Activated CD4-positive, alpha-beta T cell treated with anti-CD3 and anti-CD28 coated beads for 36 hours (primary cell): ENCODE measurements at regions not wholly inside any gene's neighbourhood (a gene's known extent, or its start where the extent isn't known, plus 50 kb on each side); places are given as distances from the start of the nearest gene placed in this dataset.
"Not testable (repeated sequence)": the region's sequence is repeated elsewhere in the genome, so short reads cannot be mapped to it uniquely, and the experiment has no call there.

Source experiments
- ATAC-seq: fragments of 200-7000 bp; cut with Tn5 transposase; one replicate; pipeline ENCODE4 v1.10.0; 2021; ENCODE audit warnings: mild to moderate bottlenecking, moderate library complexity
- CTCF ChIA-PET: fragments of 350-600 bp; sonication (Branson Sonifier 250); formaldehyde crosslinking; loops from one replicate; lab custom pipeline; 2021; ENCODE audit warnings: antibody characterized with exemption; lab: Charles Lee
- POLR2A ChIA-PET: fragments of 350-600 bp; sonication (Branson Sonifier 250); formaldehyde crosslinking; loops from one replicate; lab custom pipeline; 2021; ENCODE audit warnings: antibody characterized with exemption, inconsistent platforms; lab: Charles Lee
- DNase-seq: peaks from one replicate; pipeline ENCODE4 v3.0.0-alpha.2; 2020
- H3K27ac Mint-ChIP-seq: one replicate; pipeline ENCODE4 v1.8.0; 2021; ENCODE audit warnings: mixed read lengths
- H3K27me3 Mint-ChIP-seq: one replicate; pipeline ENCODE4 v1.8.0; 2021; ENCODE audit warnings: mixed read lengths
- H3K36me3 Mint-ChIP-seq: one replicate; pipeline ENCODE4 v1.8.0; 2021; ENCODE audit warnings: low read depth, mixed read lengths
- H3K4me1 Mint-ChIP-seq: one replicate; pipeline ENCODE4 v1.8.0; 2021; ENCODE audit warnings: mixed read lengths
- H3K4me3 Mint-ChIP-seq: one replicate; pipeline ENCODE4 v1.8.0; 2021; ENCODE audit warnings: mild to moderate bottlenecking, moderate library complexity, mixed read lengths
- H3K9me3 Mint-ChIP-seq: one replicate; pipeline ENCODE4 v1.8.0; 2021; ENCODE audit warnings: low read depth, mixed read lengths
- intact Hi-C, 2 experiments: fragments of 100-400 bp; cut with DNase I in 1 of 2; cut with micrococcal nuclease in 1 of 2; formaldehyde crosslinking; loops; one replicate each; pipeline versions ENCODE4 v1.14.2 to v1.15.1; 2022 to 2024; cut with DNase I, micrococcal nuclease

DNA sequence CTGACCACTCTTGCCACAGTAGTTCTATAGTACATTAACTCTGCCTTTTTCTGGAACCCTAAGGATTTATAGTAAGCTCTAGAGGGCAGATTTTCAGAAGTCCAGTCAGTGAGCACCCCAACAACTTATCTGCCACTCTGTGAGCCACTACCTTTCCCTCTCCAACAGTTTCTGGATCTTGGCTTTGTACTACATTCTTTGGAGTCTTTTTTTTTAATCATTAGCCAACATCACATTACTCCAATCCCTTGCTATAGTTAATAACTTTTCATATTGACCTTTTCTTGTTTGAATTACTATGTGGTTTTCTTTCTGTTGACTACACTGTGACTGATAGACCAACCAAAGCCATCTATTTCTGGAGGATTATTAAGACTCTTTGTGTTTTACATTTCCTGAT lies 1596.7 kb upstream of the PRMT6 start:
- H3K9me3 Mint-ChIP-seq = peaks cover 10% of the 10 kb centered on the region
- no peaks in the 10 kb centered on the region for H3K4me1 Mint-ChIP-seq
- no peaks in the 10 kb centered on the region for H3K27me3 Mint-ChIP-seq
- CTCF ChIA-PET = no interaction called here
- no peaks in the 10 kb centered on the region for H3K36me3 Mint-ChIP-seq
- H3K27ac Mint-ChIP-seq = no peak overlapping the region
- no peak for ATAC-seq
- no peak overlapping the region for H3K4me3 Mint-ChIP-seq
- intact Hi-C loops = no loop called here
- no peak for DNase-seq
- POLR2A ChIA-PET = no interaction called here

DNA sequence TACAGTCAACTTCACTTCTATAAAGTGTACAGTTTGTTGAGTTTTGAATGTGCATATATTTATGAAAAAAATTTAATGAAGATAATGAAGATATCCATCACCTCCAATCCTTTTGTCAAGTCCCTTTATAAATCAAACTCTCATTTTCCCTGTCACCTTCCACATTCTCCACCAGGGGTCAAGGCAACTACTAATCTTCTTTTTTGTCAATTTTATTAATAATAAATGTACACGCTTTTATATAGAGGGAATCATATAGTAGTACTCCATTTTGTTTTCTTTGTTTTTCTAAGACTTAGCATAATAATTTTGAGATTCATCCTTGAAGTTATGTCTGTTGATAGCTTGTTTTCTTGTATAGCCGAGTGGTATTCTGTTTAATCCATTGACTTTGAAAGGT lies 1594.2 kb upstream of the PRMT6 start:
- POLR2A ChIA-PET = no interaction called here
- intact Hi-C loops = no loop called here
- no peaks in the 10 kb centered on the region for H3K36me3 Mint-ChIP-seq
- ATAC-seq = no peak
- H3K4me1 Mint-ChIP-seq = no peaks in the 10 kb centered on the region
- H3K4me3 Mint-ChIP-seq = no peak overlapping the region
- no peak overlapping the region for H3K27ac Mint-ChIP-seq
- peaks cover 15% of the 10 kb centered on the region for H3K9me3 Mint-ChIP-seq
- no peaks in the 10 kb centered on the region for H3K27me3 Mint-ChIP-seq
- CTCF ChIA-PET = no interaction called here
- DNase-seq = no peak

DNA sequence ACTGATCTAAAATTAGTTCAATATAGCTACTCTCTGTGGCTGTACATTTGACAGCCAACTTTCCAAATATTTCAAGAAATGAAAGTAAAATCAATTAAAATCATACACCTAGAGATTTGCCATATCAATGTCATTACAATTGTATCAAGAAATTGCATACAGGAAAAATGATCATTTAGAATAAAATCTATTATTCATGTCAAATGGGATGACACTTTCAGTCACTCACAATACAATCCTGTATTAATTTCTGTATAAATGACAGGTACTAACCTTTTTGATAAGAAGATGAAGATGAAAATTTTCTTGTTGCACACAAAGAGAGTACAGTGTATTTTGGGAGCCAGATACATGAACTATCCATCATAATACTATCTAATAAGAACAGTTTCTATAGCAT lies 1588.9 kb upstream of the PRMT6 start:
- Mint-ChIP-seq H3K27ac (no peak overlapping the region), H3K27me3 (no peaks in the 10 kb centered on the region), H3K36me3 (no peaks in the 10 kb centered on the region), H3K4me3 (no peak overlapping the region), H3K9me3 (peaks cover 14% of the 10 kb centered on the region), H3K4me1 (no peaks in the 10 kb centered on the region)
- ChIA-PET POLR2A (no interaction called here), CTCF (no interaction called here)
- DNase-seq (no peak), ATAC-seq (no peak)
- intact Hi-C loops = loop anchor here in 1 of 2 experiments (2.0 kb wide), 1 partner anchor 15 kb away; no protein-coding TSS in a partner anchor

DNA sequence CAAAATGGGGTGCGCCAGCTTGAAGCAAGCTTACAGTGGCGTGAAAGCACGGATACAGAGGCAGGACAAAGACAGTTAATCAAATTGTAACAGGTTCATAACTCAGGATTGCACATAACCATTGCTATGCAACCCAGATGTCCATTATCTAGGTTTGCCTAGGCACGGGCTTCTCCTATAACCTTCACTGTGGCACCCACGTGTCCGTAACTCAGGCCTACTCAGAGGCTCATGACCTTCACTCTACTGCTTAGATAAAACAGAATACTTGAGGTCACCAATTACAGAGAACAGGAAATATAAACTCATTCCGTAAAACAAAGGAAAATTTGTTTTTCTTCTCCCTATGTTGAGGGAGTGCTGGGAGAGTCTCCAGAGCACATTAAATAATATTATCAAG lies 1585.9 kb upstream of the PRMT6 start:
- H3K36me3 Mint-ChIP-seq, POLR2A ChIA-PET, H3K4me3 Mint-ChIP-seq, H3K27ac Mint-ChIP-seq, CTCF ChIA-PET, H3K27me3 Mint-ChIP-seq, ATAC-seq, H3K4me1 Mint-ChIP-seq, DNase-seq, intact Hi-C loops: not testable (repeated sequence)
- peaks cover 11% of the 10 kb centered on the region for H3K9me3 Mint-ChIP-seq

DNA sequence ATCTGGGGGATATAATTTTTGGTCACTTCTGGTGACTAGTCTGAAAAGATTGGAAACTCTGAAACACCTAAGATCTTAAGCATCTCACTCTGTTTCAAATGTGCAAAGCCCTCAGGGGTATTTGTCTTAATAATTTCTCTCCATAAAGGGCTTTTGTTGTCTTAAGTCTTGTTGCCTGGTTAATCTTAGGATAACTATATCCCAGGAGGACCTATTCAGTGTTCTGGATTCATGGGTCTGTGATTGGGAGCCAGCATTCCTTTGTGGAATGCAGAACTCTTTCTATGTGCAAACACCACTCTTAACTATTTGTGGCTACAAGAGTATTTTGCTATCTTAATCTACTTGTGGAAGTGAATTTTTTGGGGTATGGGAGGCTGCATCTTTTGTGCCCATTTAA lies 1573.0 kb upstream of the PRMT6 start:
- no peak for DNase-seq
- no peak for ATAC-seq
- Mint-ChIP-seq H3K4me3 (no peak overlapping the region), H3K36me3 (no peaks in the 10 kb centered on the region), H3K27ac (no peak overlapping the region), H3K4me1 (no peaks in the 10 kb centered on the region), H3K27me3 (no peaks in the 10 kb centered on the region), H3K9me3 (peaks cover 13% of the 10 kb centered on the region)
- POLR2A ChIA-PET = no interaction called here
- CTCF ChIA-PET = no interaction called here
- intact Hi-C loops = loop anchor here in 1 of 2 experiments (1.0 to 2.0 kb wide), 2 partner anchors 11 to 17 kb away; no protein-coding TSS in a partner anchor

DNA sequence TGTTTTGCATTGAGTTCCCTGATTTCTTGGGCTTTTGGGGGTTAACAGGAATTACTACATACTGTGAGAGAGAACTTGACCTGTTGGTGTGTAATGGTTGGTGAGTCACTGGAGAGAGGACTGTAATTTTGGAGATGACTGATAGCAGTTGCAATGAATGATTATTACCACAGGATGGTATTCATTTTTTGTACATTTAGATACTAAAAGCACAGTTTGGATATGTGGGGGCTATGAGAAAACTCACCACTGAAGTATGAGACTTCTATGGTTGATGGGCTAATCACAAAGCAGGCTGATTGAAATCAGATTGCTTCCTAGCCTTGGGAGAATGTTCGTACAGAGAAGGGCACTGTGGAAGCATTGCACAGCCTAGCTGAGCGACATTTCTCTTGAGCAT lies 1571.3 kb upstream of the PRMT6 start:
- Mint-ChIP-seq H3K27me3 (no peaks in the 10 kb centered on the region), H3K4me3 (no peak overlapping the region), H3K36me3 (no peaks in the 10 kb centered on the region), H3K4me1 (no peaks in the 10 kb centered on the region), H3K9me3 (peaks cover 18% of the 10 kb centered on the region), H3K27ac (no peak overlapping the region)
- CTCF ChIA-PET = no interaction called here
- POLR2A ChIA-PET = no interaction called here
- intact Hi-C loops = no loop called here
- DNase-seq = no peak
- ATAC-seq = no peak

DNA sequence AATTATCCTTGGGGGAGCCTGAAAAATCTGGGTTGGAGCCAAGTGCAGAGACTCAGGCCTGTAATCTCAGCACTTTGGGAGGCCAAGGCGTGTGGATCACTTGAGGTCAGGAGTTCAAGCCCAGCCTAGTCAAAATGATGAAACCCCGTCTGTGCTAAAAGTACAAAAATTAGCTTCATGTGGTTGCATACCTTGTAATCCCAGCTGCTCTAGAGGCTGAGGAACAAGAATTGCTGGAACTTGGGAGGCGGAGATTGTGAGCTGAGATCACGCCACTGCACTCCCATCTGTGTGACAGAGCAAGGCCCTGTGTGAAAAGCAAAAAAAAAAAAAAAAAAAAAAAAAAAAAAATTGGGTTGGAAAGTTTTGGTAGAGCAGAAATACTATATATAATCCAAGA lies 1563.6 kb upstream of the PRMT6 start:
- intact Hi-C loops = no loop called here
- DNase-seq = no peak
- CTCF ChIA-PET = no interaction called here

DNA sequence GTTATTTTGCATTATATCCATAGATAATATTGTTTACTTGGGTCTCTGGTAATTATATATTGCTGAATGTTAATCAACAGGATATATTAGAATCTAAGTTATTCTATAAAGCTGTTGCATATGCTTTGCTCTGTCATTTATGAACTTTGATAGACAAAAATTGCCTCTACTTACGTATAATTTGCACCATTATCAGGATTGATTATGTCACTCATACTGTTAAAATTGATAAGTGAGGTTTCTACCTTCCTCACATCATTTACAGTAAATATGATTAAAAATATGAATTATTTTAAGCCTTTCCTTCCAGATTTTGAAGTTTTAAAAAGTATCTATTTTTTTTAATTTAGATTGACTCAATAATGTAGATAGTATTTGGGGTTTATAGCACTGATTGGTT lies 1540.4 kb upstream of the PRMT6 start:
- H3K36me3 Mint-ChIP-seq = no peaks in the 10 kb centered on the region
- no peak for ATAC-seq
- intact Hi-C loops = no loop called here
- H3K4me1 Mint-ChIP-seq = no peaks in the 10 kb centered on the region
- ChIA-PET CTCF (no interaction called here), POLR2A (no interaction called here)
- H3K9me3 Mint-ChIP-seq = peaks cover 9% of the 10 kb centered on the region
- no peak overlapping the region for H3K27ac Mint-ChIP-seq
- H3K4me3 Mint-ChIP-seq = no peak overlapping the region
- no peak for DNase-seq
- no peaks in the 10 kb centered on the region for H3K27me3 Mint-ChIP-seq

More for the DNA sequence above, 1563.6 kb upstream of the PRMT6 start:
- H3K4me1 Mint-ChIP-seq = no peaks in the 10 kb centered on the region
- no peaks in the 10 kb centered on the region for H3K36me3 Mint-ChIP-seq
- ATAC-seq = no peak
- H3K4me3 Mint-ChIP-seq = no peak overlapping the region
- peaks cover 15% of the 10 kb centered on the region for H3K9me3 Mint-ChIP-seq
- H3K27ac Mint-ChIP-seq = no peak overlapping the region
- H3K27me3 Mint-ChIP-seq = no peaks in the 10 kb centered on the region
- POLR2A ChIA-PET = no interaction called here

DNA sequence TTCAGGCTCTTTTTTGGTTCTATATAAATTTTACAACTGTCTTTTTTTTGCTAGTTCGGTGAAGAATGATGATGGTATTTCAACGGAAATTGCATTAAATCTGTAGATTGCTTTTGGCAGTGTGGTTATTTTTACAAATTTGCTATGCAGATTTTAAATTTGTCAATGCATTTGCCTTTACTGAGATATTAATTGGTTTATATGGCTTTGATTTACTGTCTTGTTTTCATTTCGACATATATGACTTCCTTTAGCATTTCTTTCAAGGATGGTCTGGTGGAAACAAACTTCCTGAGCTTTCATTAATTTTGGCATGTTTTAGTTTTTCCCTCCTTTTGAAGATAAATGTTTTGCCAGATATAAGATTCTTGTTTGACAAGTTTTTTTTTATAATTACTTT lies 1522.5 kb upstream of the PRMT6 start:
- no peak overlapping the region for H3K27ac Mint-ChIP-seq
- ChIA-PET POLR2A (no interaction called here), CTCF (no interaction called here)
- no peaks in the 10 kb centered on the region for H3K4me1 Mint-ChIP-seq
- no peak overlapping the region for H3K4me3 Mint-ChIP-seq
- no peaks in the 10 kb centered on the region for H3K27me3 Mint-ChIP-seq
- intact Hi-C loops = no loop called here
- no peaks in the 10 kb centered on the region for H3K36me3 Mint-ChIP-seq
- DNase-seq (no peak), ATAC-seq (no peak)
- peaks cover 14% of the 10 kb centered on the region for H3K9me3 Mint-ChIP-seq

DNA sequence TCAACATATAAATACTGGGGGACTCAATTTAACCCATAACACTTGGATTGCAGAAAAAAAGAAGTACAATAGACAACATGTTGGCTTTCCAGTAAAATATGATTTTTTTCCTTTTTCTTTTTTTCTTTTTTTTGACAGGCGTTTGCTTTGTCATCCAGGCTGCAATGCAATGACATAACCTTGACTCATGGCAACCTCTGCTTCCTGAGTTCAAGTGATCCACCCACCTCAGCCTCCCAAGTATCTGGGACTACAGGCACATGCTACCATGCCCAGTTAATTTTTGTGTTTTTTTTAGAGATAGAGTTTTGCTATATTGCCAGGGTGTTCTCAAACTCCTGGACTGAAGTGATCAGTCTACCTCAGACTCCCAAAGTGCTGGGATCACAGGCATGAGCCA lies 1512.0 kb upstream of the PRMT6 start:
- Mint-ChIP-seq H3K27me3 (no peaks in the 10 kb centered on the region), H3K9me3 (peaks cover 6% of the 10 kb centered on the region), H3K36me3 (no peaks in the 10 kb centered on the region), H3K27ac (no peak overlapping the region), H3K4me3 (no peak overlapping the region), H3K4me1 (no peaks in the 10 kb centered on the region)
- POLR2A ChIA-PET = no interaction called here
- DNase-seq = no peak
- no peak for ATAC-seq
- CTCF ChIA-PET = no interaction called here
- intact Hi-C loops = no loop called here

DNA sequence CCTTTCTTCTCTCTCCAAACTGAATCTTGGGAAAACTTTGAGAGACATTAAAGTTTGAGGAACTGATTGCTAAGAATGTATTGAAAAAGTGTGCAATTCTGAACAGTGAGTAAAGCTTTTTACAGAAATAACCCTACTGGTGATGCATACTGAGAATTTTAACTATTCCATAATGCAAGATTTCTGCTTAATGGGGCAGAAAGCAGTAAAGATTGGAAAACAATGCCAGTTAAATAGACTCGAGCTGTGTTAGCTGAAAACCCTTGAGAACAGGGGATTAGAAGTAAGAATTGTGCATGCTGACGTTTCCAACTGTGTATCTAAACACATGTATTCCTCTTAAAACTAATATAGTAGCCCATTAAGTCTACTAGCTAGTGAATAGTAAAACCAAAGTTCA lies 1500.2 kb upstream of the PRMT6 start:
- intact Hi-C loops = no loop called here
- POLR2A ChIA-PET = no interaction called here
- Mint-ChIP-seq H3K27ac (no peak overlapping the region), H3K4me3 (no peak overlapping the region), H3K36me3 (no peaks in the 10 kb centered on the region), H3K9me3 (peaks cover 8% of the 10 kb centered on the region), H3K4me1 (no peaks in the 10 kb centered on the region), H3K27me3 (no peaks in the 10 kb centered on the region)
- DNase-seq (no peak), ATAC-seq (no peak)
- CTCF ChIA-PET = no interaction called here

DNA sequence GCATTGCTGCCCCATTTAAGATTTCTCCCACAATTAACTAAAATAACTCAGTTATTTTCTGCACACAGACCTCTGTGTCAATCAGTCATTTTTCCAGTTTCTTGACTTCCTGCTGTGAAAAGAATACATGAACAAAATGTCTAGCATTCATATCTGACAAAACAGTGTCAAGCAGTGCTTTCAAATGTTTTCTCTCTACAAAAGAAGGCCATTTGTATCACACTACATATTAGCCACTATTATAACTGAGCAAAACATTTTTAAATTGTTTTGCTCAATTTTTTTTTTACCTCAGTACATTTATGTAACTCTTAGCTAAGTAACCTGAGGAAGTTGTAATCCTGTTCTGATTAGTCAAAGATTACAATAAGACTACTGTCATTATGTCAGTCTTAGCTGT lies 1498.5 kb upstream of the PRMT6 start:
- ATAC-seq = no peak
- no peak overlapping the region for H3K4me3 Mint-ChIP-seq
- ChIA-PET CTCF (interaction anchor here (0.6 kb wide), 1 partner anchor 368 kb away, joined by 3 read pairs; no protein-coding TSS in a partner anchor), POLR2A (no interaction called here)
- H3K27me3 Mint-ChIP-seq = no peaks in the 10 kb centered on the region
- H3K36me3 Mint-ChIP-seq = no peaks in the 10 kb centered on the region
- intact Hi-C loops = no loop called here
- DNase-seq = no peak
- H3K4me1 Mint-ChIP-seq = no peaks in the 10 kb centered on the region
- peaks cover 8% of the 10 kb centered on the region for H3K9me3 Mint-ChIP-seq
- H3K27ac Mint-ChIP-seq = no peak overlapping the region

DNA sequence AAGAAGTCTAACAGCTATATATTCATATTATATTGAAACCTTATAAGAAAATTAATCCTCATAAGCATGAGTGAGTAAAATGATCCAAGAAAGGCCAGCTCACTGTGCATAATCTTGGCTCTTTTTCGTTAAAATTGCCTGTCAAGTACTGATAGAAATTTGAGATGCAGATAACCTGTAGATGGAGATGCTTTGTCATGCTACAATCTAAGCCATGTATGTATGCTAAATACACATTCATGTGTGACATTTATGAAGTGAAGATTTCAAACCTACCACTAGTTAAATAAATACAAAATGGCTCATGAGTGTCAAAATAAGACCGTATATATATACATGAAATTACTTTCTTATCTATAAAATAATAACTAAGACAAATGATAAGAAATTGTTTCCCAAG lies 1491.5 kb upstream of the PRMT6 start:
- no peak overlapping the region for H3K27ac Mint-ChIP-seq
- intact Hi-C loops = no loop called here
- no peaks in the 10 kb centered on the region for H3K4me1 Mint-ChIP-seq
- CTCF ChIA-PET = interaction anchor here (0.8 kb wide), 1 partner anchor 9 kb away, joined by 4 read pairs; no protein-coding TSS in a partner anchor
- ATAC-seq = no peak
- no peaks in the 10 kb centered on the region for H3K36me3 Mint-ChIP-seq
- POLR2A ChIA-PET = no interaction called here
- H3K9me3 Mint-ChIP-seq = peaks cover 6% of the 10 kb centered on the region
- H3K27me3 Mint-ChIP-seq = no peaks in the 10 kb centered on the region
- no peak overlapping the region for H3K4me3 Mint-ChIP-seq
- DNase-seq = no peak
